IMR-90 (cell line): ENCODE measurements at regions not wholly inside any gene's neighbourhood (a gene's known extent, or its start where the extent isn't known, plus 50 kb on each side); places are given as distances from the start of the nearest gene placed in this dataset.

Experiments
- ATAC-seq: fragments of 200-7000 bp; cut with Tn5 transposase; 2 replicates; pipeline ENCODE4 v1.9.1; 2020; ENCODE audit warnings: low read depth, mild to moderate bottlenecking, moderate library complexity
- BruUV-seq: library from RNA; stranded (reverse); fragments of 400-500 nt; replicated peaks from 2 replicates; lab custom pipeline; 2021; lab: Mats Ljungman, UMichigan
- CTCF ChIA-PET: fragments of 300-600 bp; formaldehyde crosslinking; extraction: SDS; loops from one replicate; lab custom pipeline; 2021; ENCODE audit warnings: antibody characterized with exemption; lab: Yijun Ruan, JAX
- POLR2A ChIA-PET: fragments of 300-600 bp; sonication (Branson Sonifier 250); formaldehyde crosslinking; loops from one replicate; lab custom pipeline; 2022; ENCODE audit warnings: antibody characterized with exemption; ENCODE audit not compliant: unreplicated experiment; lab: Charles Lee
- DNase-seq: peaks from one replicate; pipeline ENCODE4 v3.0.0; 2013
- H2AFZ ChIP-seq: replicated peaks from 2 replicates; pipeline ENCODE3; 2013; ENCODE audit warnings: low read length, mild to moderate bottlenecking; ENCODE audit not compliant: poor library complexity
- H2AK5ac ChIP-seq: 2 replicates; pipeline ENCODE4 v1.6.1; 2013; ENCODE audit warnings: low read depth, low read length, inconsistent platforms
- H2AK9ac ChIP-seq: replicated peaks from 2 replicates; pipeline ENCODE3; 2013; ENCODE audit warnings: mild to moderate bottlenecking, low read depth, low read length, moderate library complexity; ENCODE audit not compliant: poor library complexity
- H2BK120ac ChIP-seq: 2 replicates; pipeline ENCODE4 v1.6.1; 2013; ENCODE audit warnings: low read depth, low read length, inconsistent platforms
- H2BK15ac ChIP-seq: 3 replicates; pipeline ENCODE4 v1.6.1; 2013; ENCODE audit warnings: low read depth, low read length, inconsistent platforms
- H2BK20ac ChIP-seq: 2 replicates; pipeline ENCODE4 v1.6.1; 2013; ENCODE audit warnings: low read depth, mild to moderate bottlenecking, inconsistent platforms, low read length, moderate library complexity
- H2BK5ac ChIP-seq: 2 replicates; pipeline ENCODE4 v1.6.1; 2013; ENCODE audit warnings: mild to moderate bottlenecking, low read depth, low read length, inconsistent platforms; ENCODE audit not compliant: poor library complexity, severe bottlenecking
- H3K14ac ChIP-seq: replicated peaks from 2 replicates; pipeline ENCODE4 v1.6.1; 2013; ENCODE audit warnings: low read depth, low read length, inconsistent platforms
- H3K18ac ChIP-seq: 2 replicates; pipeline ENCODE4 v1.6.1; 2013; ENCODE audit warnings: low read depth, low read length, control low read depth
- H3K23ac ChIP-seq: 2 replicates; pipeline ENCODE4 v1.6.1; 2013; ENCODE audit warnings: low read depth, low read length, inconsistent platforms
- H3K27ac ChIP-seq: 2 replicates; pipeline ENCODE4 v1.5.1; 2013; ENCODE audit warnings: mild to moderate bottlenecking, control low read depth, low read length; ENCODE audit not compliant: insufficient read depth
- H3K27me3 ChIP-seq: 2 replicates; pipeline ENCODE4 v1.6.1; 2013; ENCODE audit warnings: low read length; ENCODE audit not compliant: control insufficient read depth, insufficient read depth
- H3K36me3 ChIP-seq: 2 replicates; pipeline ENCODE4 v1.6.1; 2013; ENCODE audit warnings: low read length, mixed read lengths; ENCODE audit not compliant: control insufficient read depth, insufficient read depth
- H3K4ac ChIP-seq: 2 replicates; pipeline ENCODE4 v1.6.1; 2013; ENCODE audit warnings: low read depth, low read length, inconsistent platforms
- H3K4me1 ChIP-seq: 2 replicates; pipeline ENCODE4 v1.6.1; 2013; ENCODE audit warnings: low read length, mixed read lengths; ENCODE audit not compliant: control insufficient read depth, insufficient read depth
- H3K4me2 ChIP-seq: 2 replicates; pipeline ENCODE4 v1.6.1; 2013; ENCODE audit warnings: low read depth, mild to moderate bottlenecking, control low read depth, low read length, moderate library complexity
- H3K4me3 ChIP-seq: 2 replicates; pipeline ENCODE4 v1.5.1; 2013; ENCODE audit warnings: low read depth, mild to moderate bottlenecking, control low read depth, low read length, moderate library complexity; ENCODE audit not compliant: insufficient read depth
- H3K56ac ChIP-seq: 2 replicates; pipeline ENCODE4 v1.6.1; 2013; ENCODE audit warnings: low read length, inconsistent platforms; ENCODE audit not compliant: insufficient read depth; ENCODE audit errors: extremely low read depth
- H3K79me1 ChIP-seq, 2 experiments: 2 replicates each; pipeline ENCODE4 v1.6.1; 2013; ENCODE audit warnings: low read length in 2 of 2, inconsistent platforms in 1 of 2, low read depth in 1 of 2
- H3K9ac ChIP-seq: 2 replicates; pipeline ENCODE4 v1.6.1; 2013; ENCODE audit warnings: low read depth, low read length, control low read depth
- H3K9me1 ChIP-seq: 2 replicates; pipeline ENCODE4 v1.6.1; 2013; ENCODE audit warnings: low read length, inconsistent platforms; ENCODE audit not compliant: insufficient read depth
- H3K9me3 ChIP-seq: 2 replicates; pipeline ENCODE4 v1.6.1; 2013; ENCODE audit warnings: low read length; ENCODE audit not compliant: control insufficient read depth, insufficient read depth
- H4K20me1 ChIP-seq: 2 replicates; pipeline ENCODE4 v1.6.1; 2013; ENCODE audit warnings: low read length, inconsistent platforms; ENCODE audit not compliant: insufficient read depth
- H4K5ac ChIP-seq: 2 replicates; pipeline ENCODE4 v1.6.1; 2013; ENCODE audit warnings: mild to moderate bottlenecking, low read depth, low read length, control low read depth
- H4K8ac ChIP-seq, 2 experiments: 2 replicates each; pipeline ENCODE4 v1.6.1; 2013; ENCODE audit warnings: low read depth in 2 of 2, low read length in 2 of 2, control low read depth in 1 of 2, inconsistent platforms in 1 of 2
- H4K91ac ChIP-seq: 2 replicates; pipeline ENCODE4 v1.6.1; 2013; ENCODE audit warnings: low read depth, low read length, inconsistent platforms; ENCODE audit not compliant: insufficient read depth
- BHLHE40 ChIP-seq: fragments of 150-350 bp; IDR thresholded peaks from 2 replicates; pipeline ENCODE4 v1.6.1; 2016; ENCODE audit warnings: mild to moderate bottlenecking, low read depth, low read length
- CEBPB ChIP-seq: IDR thresholded peaks from 2 replicates; pipeline ENCODE4 v1.6.1; 2012; ENCODE audit warnings: low read depth, low read length, improper control_type of control experiment
- CHD1 ChIP-seq: IDR thresholded peaks from 2 replicates; pipeline ENCODE4 v1.6.1; 2012; ENCODE audit warnings: low read depth, low read length, improper control_type of control experiment
- FOS ChIP-seq: fragments of 150-350 bp; IDR thresholded peaks from 2 replicates; pipeline ENCODE4 v1.6.1; 2016; ENCODE audit warnings: low read depth, low read length
- MAFK ChIP-seq: IDR thresholded peaks from 2 replicates; pipeline ENCODE4 v1.6.1; 2012; ENCODE audit warnings: low read depth, low read length, improper control_type of control experiment
- MAZ ChIP-seq: IDR thresholded peaks from 2 replicates; pipeline ENCODE4 v1.6.1; 2012; ENCODE audit warnings: low read depth, mild to moderate bottlenecking, low read length, improper control_type of control experiment, moderate library complexity, borderline replicate concordance
- MXI1 ChIP-seq: IDR thresholded peaks from 2 replicates; pipeline ENCODE4 v1.6.1; 2012; ENCODE audit warnings: low read depth, mild to moderate bottlenecking, low read length, moderate library complexity, borderline replicate concordance
- NFE2L2 ChIP-seq: fragments of 150-350 bp; IDR thresholded peaks from 2 replicates; pipeline ENCODE4 v1.6.1; 2016; ENCODE audit warnings: low read depth, mild to moderate bottlenecking, low read length
- RAD21 ChIP-seq: IDR thresholded peaks from 2 replicates; pipeline ENCODE4 v1.6.1; 2012; ENCODE audit warnings: low read length, improper control_type of control experiment
- RCOR1 ChIP-seq: IDR thresholded peaks from 2 replicates; pipeline ENCODE4 v1.6.1; 2012; ENCODE audit warnings: mild to moderate bottlenecking, low read length, improper control_type of control experiment; ENCODE audit not compliant: insufficient replicate concordance
- RFX5 ChIP-seq: IDR thresholded peaks from 2 replicates; pipeline ENCODE4 v1.8.0; 2012; ENCODE audit warnings: low read depth, mild to moderate bottlenecking, low read length, moderate library complexity
- SMC3 ChIP-seq: fragments of 150-350 bp; IDR thresholded peaks from 2 replicates; pipeline ENCODE4 v1.6.1; 2016; ENCODE audit warnings: low read depth, mild to moderate bottlenecking, antibody characterized with exemption, low read length, moderate library complexity
- WGBS, 2 experiments: methylation state at CpG; one replicate each; pipeline versions ENCODE4 v1.1.5 to v1.1.7; 2013; ENCODE audit warnings: missing lambda C conversion rate in 2 of 2; ENCODE audit not compliant: insufficient read length in 1 of 2; ENCODE audit errors: extremely low coverage in 2 of 2; 5-methylcytosine and 5-hydroxymethylcytosine counted together
- dilution Hi-C: fragments of 300-500 bp; cut with HindIII; formaldehyde crosslinking; loops from one replicate; pipeline ENCODE4 v1.14.3; 2018; ENCODE audit warnings: low sequenced_read_pairs; ENCODE audit not compliant: unreplicated experiment
- in situ Hi-C: fragments of 300-500 bp; cut with MboI; formaldehyde crosslinking; loops from 3 replicates; pipeline ENCODE4 v1.14.3; 2019; ENCODE audit warnings: low sequenced_read_pairs, inconsistent platforms, mixed read lengths
- intact Hi-C: fragments of 100-400 bp; cut with micrococcal nuclease; formaldehyde crosslinking; loops from 2 replicates; pipeline ENCODE4 v1.10.0; 2022
- TF ChIP-seq, protein P1 (sequence below): fragments of 150-350 bp; IDR thresholded peaks from 2 replicates; pipeline ENCODE4 v1.6.1; 2017; ENCODE audit warnings: mild to moderate bottlenecking, antibody characterized with exemption, low read length, low read depth

DNA sequence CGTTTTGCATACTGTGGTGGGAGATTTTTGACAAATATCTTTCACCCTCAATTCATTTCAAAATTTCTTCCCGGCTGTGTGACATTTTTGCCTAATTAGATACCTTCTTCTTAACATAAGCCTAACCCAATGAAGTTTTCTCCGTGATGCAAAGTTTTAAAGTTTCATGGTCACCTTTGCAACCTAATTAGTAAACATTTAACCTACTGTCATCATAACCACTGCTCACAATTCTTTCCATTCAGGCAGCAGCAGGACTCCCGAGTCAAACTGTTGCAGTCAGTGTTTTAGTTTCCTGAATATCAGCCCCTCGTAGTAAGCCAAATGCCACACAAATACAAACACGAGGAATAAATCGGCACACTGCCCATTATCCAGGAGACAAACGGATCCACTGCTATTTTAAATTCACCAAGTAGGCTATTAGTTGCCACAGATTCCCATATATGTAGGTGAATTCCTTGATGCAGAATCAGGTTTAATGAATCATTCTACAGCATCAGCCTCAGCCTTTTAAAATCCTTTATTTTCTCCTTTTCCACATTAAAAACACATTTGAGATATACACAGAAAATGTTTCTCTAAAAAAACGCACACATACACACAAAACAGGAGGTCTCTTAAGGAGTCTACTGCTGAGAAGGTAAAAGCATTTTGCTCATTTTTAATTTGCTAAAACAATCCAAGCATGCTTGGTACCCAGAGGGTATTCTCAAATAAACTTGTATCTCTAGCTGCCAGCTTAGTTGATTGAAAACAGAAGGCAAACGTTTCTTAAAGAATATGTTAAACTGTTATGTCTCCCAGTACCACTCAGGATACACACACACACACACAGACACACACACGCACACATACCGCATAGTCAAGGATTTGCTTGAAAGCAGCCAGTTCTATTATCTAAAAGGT is 106.5 kb upstream of the KCTD1 start:
- Histone ChIP-seq H2BK20ac (no peak overlapping the region), H4K20me1 (no peaks in the 10 kb centered on the region), H2AK9ac (no peak overlapping the region), H2AFZ (peak overlapping the region; percentile 69), H3K79me1 (no peaks in the 10 kb centered on the region), H2AK5ac (no peak overlapping the region), H3K9ac (no peak overlapping the region), H2BK5ac (no peak overlapping the region), H3K4me3 (no peak overlapping the region), H4K5ac (no peak overlapping the region), H4K8ac (no peak overlapping the region), H2BK120ac (no peak overlapping the region), H4K91ac (no peak overlapping the region), H3K27me3 (peaks cover 42% of the 10 kb centered on the region), H3K23ac (no peak overlapping the region), H3K9me1 (no peaks in the 10 kb centered on the region), H3K4me1 (no peaks in the 10 kb centered on the region; the same call in 1 of the 2 replicates), H3K9me3 (no peaks in the 10 kb centered on the region), H3K14ac (no peak overlapping the region), H3K56ac (no peak overlapping the region), H3K4ac (no peak overlapping the region), H3K18ac (no peak overlapping the region), H3K36me3 (no peaks in the 10 kb centered on the region), H2BK15ac (no peak overlapping the region), H3K4me2 (no peak overlapping the region), H3K27ac (no peak overlapping the region)
- 0% methylated on average over 1 of the region's 12 CpGs; no CpG with 5 or more reads in 1 of the 2 experiments for WGBS, 2 experiments
- dilution Hi-C loops (no loop called here), in situ Hi-C loops (no loop called here), intact Hi-C loops (no loop called here)
- ChIA-PET POLR2A (no interaction called here), CTCF (no interaction called here)
- no peak for DNase-seq
- no TSS peak for BruUV-seq
- ATAC-seq: no peak
- TF ChIP-seq BHLHE40 (no peak), MAFK (no peak), RAD21 (no peak), SMC3 (no peak), RCOR1 (no peak), MAZ (no peak), FOS (no peak), CHD1 (no peak), CEBPB (no peak), NFE2L2 (no peak), MXI1 (no peak), RFX5 (no peak)
- TF ChIP-seq, protein P1, sequence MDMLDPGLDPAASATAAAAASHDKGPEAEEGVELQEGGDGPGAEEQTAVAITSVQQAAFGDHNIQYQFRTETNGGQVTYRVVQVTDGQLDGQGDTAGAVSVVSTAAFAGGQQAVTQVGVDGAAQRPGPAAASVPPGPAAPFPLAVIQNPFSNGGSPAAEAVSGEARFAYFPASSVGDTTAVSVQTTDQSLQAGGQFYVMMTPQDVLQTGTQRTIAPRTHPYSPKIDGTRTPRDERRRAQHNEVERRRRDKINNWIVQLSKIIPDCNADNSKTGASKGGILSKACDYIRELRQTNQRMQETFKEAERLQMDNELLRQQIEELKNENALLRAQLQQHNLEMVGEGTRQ: no peak
